AG04450 (cell line): ENCODE measurements at regions not wholly inside any gene's neighbourhood (a gene's known extent, or its start where the extent isn't known, plus 50 kb on each side); places are given as distances from the start of the nearest gene placed in this dataset.

Source experiments
- CTCF ChIA-PET: fragments of 300-600, 350-600 bp; formaldehyde crosslinking; extraction: SDS; loops from one replicate; lab custom pipeline; 2022; ENCODE audit warnings: antibody characterized with exemption, inconsistent platforms; lab: Charles Lee
- POLR2A ChIA-PET: fragments of 350-600 bp; formaldehyde crosslinking; extraction: SDS; loops from one replicate; lab custom pipeline; 2021; ENCODE audit warnings: antibody characterized with exemption, inconsistent platforms; lab: Yijun Ruan, JAX
- DNase-seq: peaks from one replicate; pipeline ENCODE4 v3.0.0-alpha.2; 2011; ENCODE audit warnings: low read depth, low spot score
- H3K27ac ChIP-seq: one replicate; pipeline ENCODE4 v1.5.1; 2012; ENCODE audit warnings: low read depth, low read length, control low read depth
- H3K27me3 ChIP-seq: one replicate; pipeline ENCODE4 v1.6.0; 2012; ENCODE audit warnings: low read length; ENCODE audit not compliant: control insufficient read depth, insufficient read depth
- H3K4me3 ChIP-seq: 2 replicates; pipeline ENCODE4 v1.5.1; 2011; ENCODE audit warnings: mild to moderate bottlenecking, low read depth, low read length, control low read depth
- H3K9me3 ChIP-seq: 2 replicates; pipeline ENCODE4 v1.5.1; 2012; ENCODE audit warnings: low read length; ENCODE audit not compliant: control insufficient read depth, insufficient read depth
- CTCF ChIP-seq: IDR thresholded peaks from 2 replicates; pipeline ENCODE4 v1.5.1; 2011; ENCODE audit warnings: low read depth, low read length, control low read depth, inconsistent platforms

- TF ChIP-seq CTCF, result no peak
- POLR2A ChIA-PET, result no interaction called here
- no peak for DNase-seq
- no peak overlapping the region for H3K4me3 ChIP-seq
- CTCF ChIA-PET, result no interaction called here
- H3K27ac ChIP-seq, result no peak overlapping the region
- H3K27me3 ChIP-seq, result no peaks in the 10 kb centered on the region
- H3K9me3 ChIP-seq, result peaks cover 13% of the 10 kb centered on the region
These were observed 576.9 kb downstream of the CMPK2 start for GRCh38 chr2:6288791-6289190.

- Histone ChIP-seq H3K9me3 (peaks cover 13% of the 10 kb centered on the region), H3K4me3 (no peak overlapping the region), H3K27me3 (no peaks in the 10 kb centered on the region), H3K27ac (no peak overlapping the region)
- DNase-seq, result no peak
- ChIA-PET CTCF (no interaction called here), POLR2A (no interaction called here)
- TF ChIP-seq CTCF, result no peak
These were observed 575.3 kb downstream of the CMPK2 start for GRCh38 chr2:6290217-6291015.

- H3K9me3 ChIP-seq, result peaks cover 16% of the 10 kb centered on the region
- CTCF ChIA-PET, result interaction anchor here (0.6 kb wide), 1 partner anchor 23 kb away, joined by 3 read pairs; no protein-coding TSS in a partner anchor
- no peak overlapping the region for H3K27ac ChIP-seq
- no peak for TF ChIP-seq CTCF
- POLR2A ChIA-PET, result no interaction called here
- no peaks in the 10 kb centered on the region for H3K27me3 ChIP-seq
- H3K4me3 ChIP-seq, result no peak overlapping the region
- DNase-seq, result no peak
These were observed 570.9 kb downstream of the CMPK2 start for GRCh38 chr2:6294791-6295190.

GRCh38 chr2:6297238-6297637, 568.5 kb downstream of the CMPK2 start:
- ChIA-PET CTCF (no interaction called here), POLR2A (no interaction called here)

More at GRCh38 chr2:6297238-6297637, 568.5 kb downstream of the CMPK2 start:
- H3K9me3 ChIP-seq, result peaks cover 5% of the 10 kb centered on the region; the same call in 1 of the 2 replicates
- H3K27ac ChIP-seq, result no peak overlapping the region
- no peak overlapping the region for H3K4me3 ChIP-seq
- TF ChIP-seq CTCF, result no peak
- no peak for DNase-seq
- no peaks in the 10 kb centered on the region for H3K27me3 ChIP-seq
